ENCODE measurements at regions not wholly inside any gene's neighbourhood (a gene's known extent, or its start where the extent isn't known, plus 50 kb on each side); places are given as distances from the start of the nearest gene placed in this dataset.

- TF ChIP-seq CTCF (optimal IDR thresholded peaks at IDR 0.05 in 1 of 3, IDR thresholded peaks at IDR 0.05 in 1 of 3, conservative IDR thresholded peaks at IDR 0.05 in 1 of 3; ENCODE audit: extremely low read depth in 1 of 3, insufficient read depth in 2 of 3, low read length in 3 of 3) (no peak), EZH2 (IDR thresholded peaks at IDR 0.05; ENCODE audit: low read length) (no peak)
Measured at GRCh38 chr5:158390577-158390976, 531.6 kb upstream of the CLINT1 start.

Measured in keratinocyte (primary cell).